ENCODE measurements at regions not wholly inside any gene's neighbourhood (a gene's known extent, or its start where the extent isn't known, plus 50 kb on each side); places are given as distances from the start of the nearest gene placed in this dataset.

GRCh38 chr18:44090453-44090852 lies 590.2 kb upstream of the SETBP1 start:
- Mint-ChIP-seq H3K4me1 (peaks cover 2% of the 10 kb centered on the region), H3K36me3 (ENCODE audit: low read depth) (no peaks in the 10 kb centered on the region), H3K27ac (no peak overlapping the region), H3K9me3 (peaks cover under 1% of the 10 kb centered on the region), H3K27me3 (ENCODE audit: insufficient read depth) (no peaks in the 10 kb centered on the region), H3K4me3 (no peak overlapping the region)
- H3K4me3 ChIP-seq (ENCODE audit: low read length), result no peak overlapping the region
- no peak for DNase-seq
- TF ChIP-seq CTCF (conservative IDR thresholded peaks at IDR 0.05), result no peak
- no peak overlapping the region for H3K27ac ChIP-seq (ENCODE audit: low read depth, low read length)
- H3K36me3 ChIP-seq (ENCODE audit: control insufficient read depth, insufficient read depth, low read length), result no peaks in the 10 kb centered on the region
- H3K27me3 ChIP-seq (ENCODE audit: control insufficient read depth, insufficient read depth, low read length, poor library complexity, severe bottlenecking), result no peaks in the 10 kb centered on the region
- H3K4me1 ChIP-seq (ENCODE audit: control insufficient read depth, insufficient read depth, low read length), result no peaks in the 10 kb centered on the region
- H3K9ac ChIP-seq (ENCODE audit: extremely low read depth, low read length, poor library complexity, severe bottlenecking), result no peak overlapping the region
- no peaks in the 10 kb centered on the region for H3K9me3 ChIP-seq (ENCODE audit: control insufficient read depth, low read length)
- 100% methylated on average over 1 of the region's 3 CpGs; no CpG with 5 or more reads in 1 of the 2 experiments for WGBS, 2 experiments (ENCODE audit: insufficient coverage in 1 of 2, insufficient read length in 1 of 2)

GRCh38 chr18:44093253-44093652 lies 587.4 kb upstream of the SETBP1 start:
- DNase-seq, result no peak
- no peak overlapping the region for H3K4me3 ChIP-seq (ENCODE audit: low read length)
- H3K36me3 Mint-ChIP-seq (ENCODE audit: low read depth), result no peaks in the 10 kb centered on the region
- no peaks in the 10 kb centered on the region for H3K27me3 ChIP-seq (ENCODE audit: control insufficient read depth, insufficient read depth, low read length, poor library complexity, severe bottlenecking)
- H3K36me3 ChIP-seq (ENCODE audit: control insufficient read depth, insufficient read depth, low read length), result no peaks in the 10 kb centered on the region
- no peak for TF ChIP-seq CTCF (conservative IDR thresholded peaks at IDR 0.05)
- peaks cover 2% of the 10 kb centered on the region for H3K4me1 Mint-ChIP-seq
- H3K9me3 Mint-ChIP-seq, result peaks cover 12% of the 10 kb centered on the region
- H3K9ac ChIP-seq (ENCODE audit: extremely low read depth, low read length, poor library complexity, severe bottlenecking), result no peak overlapping the region
- no peaks in the 10 kb centered on the region for H3K9me3 ChIP-seq (ENCODE audit: control insufficient read depth, low read length)
- no peak overlapping the region for H3K4me3 Mint-ChIP-seq
- H3K27ac ChIP-seq (ENCODE audit: low read depth, low read length), result no peak overlapping the region
- H3K27me3 Mint-ChIP-seq (ENCODE audit: insufficient read depth), result no peaks in the 10 kb centered on the region
- no peaks in the 10 kb centered on the region for H3K4me1 ChIP-seq (ENCODE audit: control insufficient read depth, insufficient read depth, low read length)
- H3K27ac Mint-ChIP-seq, result no peak overlapping the region

DNA sequence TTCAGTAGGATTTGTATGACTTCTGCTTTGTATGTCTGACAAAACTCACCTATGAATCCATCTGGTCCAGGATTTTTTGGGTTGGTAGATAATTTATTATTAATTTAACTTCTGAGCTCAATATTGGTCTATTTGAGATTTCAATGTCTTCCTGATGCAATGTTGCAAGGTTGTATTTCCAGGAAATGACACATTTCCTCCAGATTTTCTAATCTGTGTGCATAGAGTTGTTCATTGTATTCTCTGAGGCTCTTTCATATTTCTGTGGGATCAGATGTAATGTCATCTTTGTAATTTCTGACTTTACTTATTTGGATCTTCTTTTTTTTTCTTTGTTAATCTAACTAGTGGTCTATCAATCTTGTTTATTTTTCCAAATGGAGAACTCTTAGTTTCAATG lies 584.7 kb upstream of the SETBP1 start:
- H3K9me3 ChIP-seq (ENCODE audit: control insufficient read depth, low read length), result no peaks in the 10 kb centered on the region
- DNase-seq, result no peak
- H3K36me3 ChIP-seq (ENCODE audit: control insufficient read depth, insufficient read depth, low read length), result no peaks in the 10 kb centered on the region
- Mint-ChIP-seq H3K27me3 (ENCODE audit: insufficient read depth) (no peaks in the 10 kb centered on the region), H3K27ac (no peak overlapping the region), H3K4me3 (no peak overlapping the region), H3K4me1 (peaks cover 2% of the 10 kb centered on the region), H3K36me3 (ENCODE audit: low read depth) (no peaks in the 10 kb centered on the region), H3K9me3 (peaks cover 19% of the 10 kb centered on the region)
- H3K4me3 ChIP-seq (ENCODE audit: low read length), result no peak overlapping the region
- H3K4me1 ChIP-seq (ENCODE audit: control insufficient read depth, insufficient read depth, low read length), result no peaks in the 10 kb centered on the region
- no peak overlapping the region for H3K27ac ChIP-seq (ENCODE audit: low read depth, low read length)
- no peak for TF ChIP-seq CTCF (conservative IDR thresholded peaks at IDR 0.05)
- H3K9ac ChIP-seq (ENCODE audit: extremely low read depth, low read length, poor library complexity, severe bottlenecking), result no peak overlapping the region
- H3K27me3 ChIP-seq (ENCODE audit: control insufficient read depth, insufficient read depth, low read length, poor library complexity, severe bottlenecking), result no peaks in the 10 kb centered on the region

Data from endodermal cell (in vitro differentiated cells).